Tibial nerve (tissue), 4 donors: ENCODE measurements at regions not wholly inside any gene's neighbourhood (a gene's known extent, or its start where the extent isn't known, plus 50 kb on each side); places are given as distances from the start of the nearest gene placed in this dataset.

Experiments used
- DNase-seq, 2 donors: peaks; one replicate each; pipeline ENCODE4 v3.0.0-alpha.2; 2019; ENCODE audit warnings: low spot score in 2 of 2
- H3K27ac ChIP-seq, 4 donors: fragments of 200-600 bp; sonication (generic) in 3 of 4; one replicate each; pipeline ENCODE4 v1.5.1; 2017 to 2019; ENCODE audit warnings: mild to moderate bottlenecking in 1 of 4
- H3K27me3 ChIP-seq, 2 donors: fragments of 200-600 bp; sonication (generic) in 1 of 2; one replicate each; pipeline versions ENCODE4 v1.5.1 to v1.6.0; 2017 to 2019
- H3K36me3 ChIP-seq, 3 donors: fragments of 200-600 bp; sonication (generic); one replicate each; pipeline ENCODE4 v1.5.1; 2018 to 2019
- H3K4me1 ChIP-seq, 4 donors: fragments of 200-600 bp; sonication (generic) in 3 of 4; one replicate each; pipeline ENCODE4 v1.5.1; 2017 to 2019
- H3K4me3 ChIP-seq, 4 donors: fragments of 200-600 bp; sonication (generic) in 3 of 4; one replicate each; pipeline ENCODE4 v1.5.1; 2017 to 2019; ENCODE audit warnings: mild to moderate bottlenecking in 1 of 4, moderate library complexity in 1 of 4
- H3K9me3 ChIP-seq, 4 donors: fragments of 200-600 bp; sonication (generic) in 3 of 4; one replicate each; pipeline ENCODE4 v1.5.1; 2017 to 2019
- CTCF ChIP-seq, 5 experiments: fragments of 200-600 bp in 3 of 5; fragments of 450-650 bp in 2 of 5; sonication (generic) in 3 of 5; IDR thresholded peaks; one replicate each; pipeline ENCODE4 v1.5.1; 2016 to 2019; ENCODE audit warnings: antibody characterized with exemption in 5 of 5, mild to moderate bottlenecking in 3 of 5, moderate library complexity in 2 of 5
- EP300 ChIP-seq, 2 donors: sonication (generic); formaldehyde crosslinking; IDR thresholded peaks; one replicate each; pipeline ENCODE4 v1.6.1; 2017; ENCODE audit warnings: antibody characterized with exemption in 2 of 2, mild to moderate bottlenecking in 1 of 2
- POLR2A ChIP-seq, 2 donors: fragments of 450-650 bp; IDR thresholded peaks; one replicate each; pipeline ENCODE4 v1.6.1; 2017; ENCODE audit warnings: antibody characterized with exemption in 2 of 2, mild to moderate bottlenecking in 2 of 2, moderate library complexity in 2 of 2
- WGBS, 2 donors: methylation state at CpG; one replicate each; pipeline ENCODE4 v1.1.5; 2018; 5-methylcytosine and 5-hydroxymethylcytosine counted together

GRCh38 chr18:14905350-14905749, 157.4 kb downstream of the ANKRD30B start:
- no peaks in the 10 kb centered on the region for H3K36me3 ChIP-seq
- TF ChIP-seq POLR2A (IDR thresholded peaks at IDR 0.05) (no peak), EP300 (IDR thresholded peaks at IDR 0.05) (no peak), CTCF (IDR thresholded peaks at IDR 0.05) (no peak)
- H3K27me3 ChIP-seq, result no peaks in the 10 kb centered on the region
- H3K4me1 ChIP-seq, result no peaks in the 10 kb centered on the region
- no peak overlapping the region for H3K27ac ChIP-seq
- no peaks in the 10 kb centered on the region for H3K9me3 ChIP-seq
- H3K4me3 ChIP-seq, result no peak overlapping the region
- DNase-seq, result no peak

- WGBS, 2 donors, result 78 to 79% methylated on average over 1 of the region's 1 CpG
- TF ChIP-seq EP300 (IDR thresholded peaks at IDR 0.05) (no peak), POLR2A (IDR thresholded peaks at IDR 0.05) (no peak), CTCF (IDR thresholded peaks at IDR 0.05) (no peak)
- H3K4me1 ChIP-seq, result no peaks in the 10 kb centered on the region
- no peaks in the 10 kb centered on the region for H3K27me3 ChIP-seq
- H3K4me3 ChIP-seq, result no peak overlapping the region
- DNase-seq, result no peak
- H3K36me3 ChIP-seq, result no peaks in the 10 kb centered on the region
- H3K9me3 ChIP-seq, result no peaks in the 10 kb centered on the region
- no peak overlapping the region for H3K27ac ChIP-seq
These were observed 158.0 kb downstream of the ANKRD30B start for GRCh38 chr18:14905979-14906378.

- WGBS, 2 donors, result 71 to 88% methylated on average over 9 of the region's 9 CpGs
- no peak for DNase-seq
These were observed 159.4 kb downstream of the ANKRD30B start for GRCh38 chr18:14907420-14907819.

GRCh38 chr18:14908541-14908940, 160.6 kb downstream of the ANKRD30B start:
- Histone ChIP-seq H3K9me3 (no peaks in the 10 kb centered on the region), H3K4me1 (no peaks in the 10 kb centered on the region), H3K4me3 (no peak overlapping the region), H3K27ac (no peak overlapping the region), H3K36me3 (no peaks in the 10 kb centered on the region), H3K27me3 (no peaks in the 10 kb centered on the region)
- DNase-seq, result no peak
- 62 to 72% methylated on average over 5 of the region's 5 CpGs for WGBS, 2 donors
- no peak for TF ChIP-seq EP300 (IDR thresholded peaks at IDR 0.05)
- TF ChIP-seq CTCF (IDR thresholded peaks at IDR 0.05), result no peak
- no peak for TF ChIP-seq POLR2A (IDR thresholded peaks at IDR 0.05)

More at GRCh38 chr18:14907420-14907819, 159.4 kb downstream of the ANKRD30B start:
- no peaks in the 10 kb centered on the region for H3K9me3 ChIP-seq
- TF ChIP-seq POLR2A (IDR thresholded peaks at IDR 0.05) (no peak), EP300 (IDR thresholded peaks at IDR 0.05) (no peak), CTCF (IDR thresholded peaks at IDR 0.05) (no peak)
- H3K27ac ChIP-seq, result no peak overlapping the region
- no peaks in the 10 kb centered on the region for H3K4me1 ChIP-seq
- no peak overlapping the region for H3K4me3 ChIP-seq
- no peaks in the 10 kb centered on the region for H3K27me3 ChIP-seq
- H3K36me3 ChIP-seq, result no peaks in the 10 kb centered on the region

- DNase-seq, result no peak
- no peaks in the 10 kb centered on the region for H3K36me3 ChIP-seq
- no peaks in the 10 kb centered on the region for H3K27me3 ChIP-seq
- WGBS, 2 donors, result 82 to 92% methylated on average over 1 of the region's 1 CpG
- no peak overlapping the region for H3K4me3 ChIP-seq
- H3K9me3 ChIP-seq, result no peaks in the 10 kb centered on the region
- no peaks in the 10 kb centered on the region for H3K4me1 ChIP-seq
- TF ChIP-seq CTCF (IDR thresholded peaks at IDR 0.05) (no peak), POLR2A (IDR thresholded peaks at IDR 0.05) (no peak), EP300 (IDR thresholded peaks at IDR 0.05) (no peak)
- H3K27ac ChIP-seq, result no peak overlapping the region
These were observed 165.0 kb downstream of the ANKRD30B start for GRCh38 chr18:14912967-14913366.
